ENCODE measurements at regions not wholly inside any gene's neighbourhood (a gene's known extent, or its start where the extent isn't known, plus 50 kb on each side); places are given as distances from the start of the nearest gene placed in this dataset.

DNA sequence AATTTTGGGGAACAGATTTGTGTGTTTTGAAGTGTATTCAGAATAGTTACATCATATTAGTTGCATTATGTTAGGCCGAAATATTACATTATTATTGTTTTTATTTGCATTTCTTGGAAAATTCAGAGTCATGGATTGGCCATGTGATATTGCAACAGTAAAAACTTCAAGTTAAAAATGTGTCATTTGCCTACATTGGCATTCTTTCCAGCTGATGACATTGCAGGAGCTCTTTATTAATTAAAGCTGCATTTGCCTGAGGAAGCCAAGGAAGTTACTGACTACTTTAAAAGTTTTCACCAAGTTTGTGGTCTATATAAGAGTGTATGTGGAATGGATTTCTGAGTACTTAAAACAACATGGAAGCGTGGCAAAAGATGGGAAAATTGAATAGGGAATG lies 726.4 kb upstream of the SGO1 start:
- TF ChIP-seq, protein P1, sequence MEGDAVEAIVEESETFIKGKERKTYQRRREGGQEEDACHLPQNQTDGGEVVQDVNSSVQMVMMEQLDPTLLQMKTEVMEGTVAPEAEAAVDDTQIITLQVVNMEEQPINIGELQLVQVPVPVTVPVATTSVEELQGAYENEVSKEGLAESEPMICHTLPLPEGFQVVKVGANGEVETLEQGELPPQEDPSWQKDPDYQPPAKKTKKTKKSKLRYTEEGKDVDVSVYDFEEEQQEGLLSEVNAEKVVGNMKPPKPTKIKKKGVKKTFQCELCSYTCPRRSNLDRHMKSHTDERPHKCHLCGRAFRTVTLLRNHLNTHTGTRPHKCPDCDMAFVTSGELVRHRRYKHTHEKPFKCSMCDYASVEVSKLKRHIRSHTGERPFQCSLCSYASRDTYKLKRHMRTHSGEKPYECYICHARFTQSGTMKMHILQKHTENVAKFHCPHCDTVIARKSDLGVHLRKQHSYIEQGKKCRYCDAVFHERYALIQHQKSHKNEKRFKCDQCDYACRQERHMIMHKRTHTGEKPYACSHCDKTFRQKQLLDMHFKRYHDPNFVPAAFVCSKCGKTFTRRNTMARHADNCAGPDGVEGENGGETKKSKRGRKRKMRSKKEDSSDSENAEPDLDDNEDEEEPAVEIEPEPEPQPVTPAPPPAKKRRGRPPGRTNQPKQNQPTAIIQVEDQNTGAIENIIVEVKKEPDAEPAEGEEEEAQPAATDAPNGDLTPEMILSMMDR (IDR thresholded peaks at IDR 0.05), result no peak
- no peak for TF ChIP-seq POLR2A (IDR thresholded peaks at IDR 0.05)

All from testis (tissue), 2 donors.